ENCODE measurements at regions not wholly inside any gene's neighbourhood (a gene's known extent, or its start where the extent isn't known, plus 50 kb on each side); places are given as distances from the start of the nearest gene placed in this dataset.
"Not testable (repeated sequence)": the region's sequence is repeated elsewhere in the genome, so short reads cannot be mapped to it uniquely, and the experiment has no call there.

DNA sequence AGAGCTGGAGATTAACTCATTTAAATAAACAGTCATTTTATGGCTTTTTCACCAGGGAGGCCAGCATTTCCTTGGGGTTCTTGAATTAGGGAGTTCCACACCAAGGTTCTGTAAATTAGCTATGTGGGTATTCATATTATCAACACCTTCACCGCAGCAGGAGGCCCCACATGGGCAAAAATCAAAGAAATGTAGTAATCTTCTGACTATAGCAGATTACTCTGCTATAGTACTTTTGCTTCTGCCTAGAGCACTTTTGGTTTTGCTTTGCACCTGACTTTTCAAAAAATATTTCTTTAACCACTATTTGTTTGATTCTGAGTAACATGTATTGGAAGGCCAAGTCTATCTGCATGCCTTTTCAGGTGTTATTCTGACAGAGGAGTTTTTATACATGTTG is 108.6 kb upstream of the POMZP3 start:
- no CpG with 5 or more reads among the region's 1 CpG for WGBS (ENCODE audit: insufficient coverage)
- H3K9me3 ChIP-seq (ENCODE audit: control insufficient read depth, insufficient read depth, low read length); H3K4me1 Mint-ChIP-seq; DNase-seq; H3K4me3 Mint-ChIP-seq; H3K27ac ChIP-seq (ENCODE audit: low read length); H3K36me3 ChIP-seq (ENCODE audit: control insufficient read depth, insufficient read depth, low read length); H3K4me3 ChIP-seq (ENCODE audit: low read length); H3K4me1 ChIP-seq (ENCODE audit: control insufficient read depth, insufficient read depth, low read length); H3K27ac Mint-ChIP-seq; H3K27me3 ChIP-seq (ENCODE audit: control insufficient read depth, insufficient read depth, low read length); H3K27me3 Mint-ChIP-seq (ENCODE audit: low read depth in 2 of 2); intact Hi-C loops (cut with micrococcal nuclease); H3K36me3 Mint-ChIP-seq; H3K9me3 Mint-ChIP-seq: not testable (repeated sequence)
- peak in 1 of 3 donors; percentile 37 for ATAC-seq

DNA sequence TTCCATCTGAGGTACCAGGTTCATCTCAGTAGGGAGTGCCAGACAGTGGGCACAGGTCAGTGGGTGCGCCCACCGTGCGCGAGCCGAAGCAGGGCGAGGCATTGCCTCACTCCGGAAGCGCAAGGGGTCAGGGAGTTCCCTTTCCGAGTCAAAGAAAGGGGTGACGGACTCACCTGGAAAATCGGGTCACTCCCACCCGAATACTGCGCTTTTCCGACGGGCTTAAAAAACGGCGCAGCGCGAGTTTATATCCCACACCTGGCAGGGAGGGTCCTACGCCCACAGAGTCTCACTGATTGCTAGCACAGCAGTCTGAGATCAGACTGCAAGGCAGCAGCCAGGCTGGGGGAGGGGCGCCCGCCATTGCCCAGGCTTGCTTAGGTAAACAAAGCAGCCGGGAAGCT is 101.5 kb upstream of the POMZP3 start:
- WGBS (ENCODE audit: insufficient coverage) = 97% methylated on average over 20 of the region's 23 CpGs
- H3K27me3 Mint-ChIP-seq (ENCODE audit: low read depth in 2 of 2); intact Hi-C loops (cut with micrococcal nuclease); H3K4me3 Mint-ChIP-seq; H3K4me1 Mint-ChIP-seq; H3K36me3 ChIP-seq (ENCODE audit: control insufficient read depth, insufficient read depth, low read length); H3K36me3 Mint-ChIP-seq; H3K9me3 ChIP-seq (ENCODE audit: control insufficient read depth, insufficient read depth, low read length); H3K4me3 ChIP-seq (ENCODE audit: low read length); H3K27me3 ChIP-seq (ENCODE audit: control insufficient read depth, insufficient read depth, low read length); H3K27ac ChIP-seq (ENCODE audit: low read length); H3K9me3 Mint-ChIP-seq; DNase-seq; H3K27ac Mint-ChIP-seq; ATAC-seq; H3K4me1 ChIP-seq (ENCODE audit: control insufficient read depth, insufficient read depth, low read length): not testable (repeated sequence)

DNA sequence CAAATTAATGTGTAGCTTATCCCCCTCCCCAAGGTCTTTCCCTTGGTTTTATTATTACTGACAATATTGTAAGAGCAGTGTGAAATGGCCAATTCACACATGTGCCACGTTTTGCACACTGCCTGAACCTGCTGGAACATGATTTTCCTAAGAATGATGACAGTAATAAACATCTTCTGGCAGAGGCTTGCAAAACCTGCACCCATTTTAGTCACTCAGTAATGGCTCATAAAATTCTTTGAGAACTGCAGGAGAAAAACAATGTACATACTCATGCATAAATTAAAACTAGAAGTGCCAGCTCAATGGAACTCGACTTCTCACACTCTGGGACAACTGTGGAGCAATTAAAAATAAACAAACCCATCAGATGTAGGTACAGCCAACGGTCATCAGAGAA is 96.8 kb upstream of the POMZP3 start:
- H3K9me3 ChIP-seq (ENCODE audit: control insufficient read depth, insufficient read depth, low read length); H3K4me3 ChIP-seq (ENCODE audit: low read length); H3K36me3 Mint-ChIP-seq; intact Hi-C loops (cut with micrococcal nuclease); H3K36me3 ChIP-seq (ENCODE audit: control insufficient read depth, insufficient read depth, low read length); ATAC-seq; H3K9me3 Mint-ChIP-seq; H3K27ac ChIP-seq (ENCODE audit: low read length); DNase-seq; H3K27ac Mint-ChIP-seq; H3K27me3 Mint-ChIP-seq (ENCODE audit: low read depth in 2 of 2); H3K27me3 ChIP-seq (ENCODE audit: control insufficient read depth, insufficient read depth, low read length); H3K4me1 ChIP-seq (ENCODE audit: control insufficient read depth, insufficient read depth, low read length); H3K4me1 Mint-ChIP-seq; H3K4me3 Mint-ChIP-seq: not testable (repeated sequence)
- no CpG with 5 or more reads among the region's 3 CpGs for WGBS (ENCODE audit: insufficient coverage)

DNA sequence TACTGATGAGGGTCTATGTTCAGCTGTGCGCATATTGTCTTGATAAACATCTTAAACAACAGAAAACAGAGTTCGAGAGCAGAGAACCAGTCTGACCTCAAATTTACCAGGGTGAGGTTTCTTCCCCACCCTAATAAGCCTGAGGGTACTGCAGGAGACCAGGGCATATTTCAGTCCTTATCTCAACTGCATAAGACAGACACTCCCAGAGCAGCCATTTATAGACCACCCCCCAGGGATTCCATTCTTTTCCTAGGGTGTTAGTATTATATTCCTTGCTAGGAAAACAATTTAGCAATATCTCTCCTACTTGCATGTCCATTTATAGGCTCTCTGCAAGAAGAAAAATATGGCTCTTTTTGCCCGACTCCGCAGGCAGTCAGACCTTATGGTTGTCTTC is 89.5 kb upstream of the POMZP3 start:
- H3K27me3 Mint-ChIP-seq (ENCODE audit: low read depth in 2 of 2); ATAC-seq: not testable (repeated sequence)

DNA sequence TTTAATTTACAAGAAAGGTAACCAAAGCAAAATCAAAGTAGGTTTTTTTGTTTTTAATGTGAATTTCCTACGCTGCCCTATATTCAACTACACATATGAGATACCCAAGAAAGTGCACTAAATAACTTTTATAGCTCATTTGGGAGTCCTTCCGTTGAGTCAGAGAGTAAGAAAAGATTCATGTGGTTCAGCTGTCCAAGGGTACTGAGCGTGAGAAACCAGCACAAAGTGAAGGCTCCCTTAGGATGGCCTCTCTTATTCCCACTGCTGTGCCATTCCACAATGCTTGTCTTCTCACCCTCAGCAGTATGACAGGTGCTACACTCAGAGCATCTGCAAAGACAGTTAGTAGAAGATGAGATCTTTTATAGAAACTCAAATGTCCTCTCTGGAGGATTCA is 85.8 kb upstream of the POMZP3 start:
- DNase-seq; H3K27me3 ChIP-seq (ENCODE audit: control insufficient read depth, insufficient read depth, low read length); H3K27me3 Mint-ChIP-seq (ENCODE audit: low read depth in 2 of 2); H3K4me1 ChIP-seq (ENCODE audit: control insufficient read depth, insufficient read depth, low read length); H3K4me3 Mint-ChIP-seq; ATAC-seq; H3K36me3 ChIP-seq (ENCODE audit: control insufficient read depth, insufficient read depth, low read length); H3K4me1 Mint-ChIP-seq; H3K9me3 ChIP-seq (ENCODE audit: control insufficient read depth, insufficient read depth, low read length); H3K27ac ChIP-seq (ENCODE audit: low read length); H3K27ac Mint-ChIP-seq; H3K9me3 Mint-ChIP-seq; H3K36me3 Mint-ChIP-seq; intact Hi-C loops (cut with micrococcal nuclease); H3K4me3 ChIP-seq (ENCODE audit: low read length): not testable (repeated sequence)
- WGBS (ENCODE audit: insufficient coverage) = 100% methylated on average over 2 of the region's 3 CpGs

More for the DNA sequence above, 89.5 kb upstream of the POMZP3 start:
- DNase-seq; intact Hi-C loops (cut with micrococcal nuclease); H3K36me3 ChIP-seq (ENCODE audit: control insufficient read depth, insufficient read depth, low read length); H3K9me3 ChIP-seq (ENCODE audit: control insufficient read depth, insufficient read depth, low read length); H3K27ac ChIP-seq (ENCODE audit: low read length); H3K4me1 Mint-ChIP-seq; H3K4me3 ChIP-seq (ENCODE audit: low read length); H3K4me1 ChIP-seq (ENCODE audit: control insufficient read depth, insufficient read depth, low read length); H3K4me3 Mint-ChIP-seq; H3K27ac Mint-ChIP-seq; H3K27me3 ChIP-seq (ENCODE audit: control insufficient read depth, insufficient read depth, low read length); H3K9me3 Mint-ChIP-seq; H3K36me3 Mint-ChIP-seq: not testable (repeated sequence)
- 100% methylated on average over 2 of the region's 4 CpGs for WGBS (ENCODE audit: insufficient coverage)

DNA sequence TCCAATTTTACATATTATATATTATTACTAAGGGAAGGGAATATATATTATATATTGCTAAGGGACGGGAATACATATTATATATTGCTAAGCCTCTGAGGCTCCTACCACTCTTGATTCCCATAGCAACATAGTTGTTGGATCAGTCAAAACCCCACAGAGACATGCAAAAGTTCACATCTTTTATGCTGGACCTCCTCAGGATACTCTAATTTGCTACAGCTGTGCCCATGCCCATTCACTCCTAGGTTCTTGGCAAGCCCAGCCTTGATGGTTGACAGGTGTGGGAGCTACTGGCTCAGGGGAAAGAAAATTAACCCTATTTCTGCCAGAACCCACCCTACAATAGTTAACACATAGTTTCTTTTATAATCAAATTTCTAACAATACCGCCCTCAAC is 84.6 kb upstream of the POMZP3 start:
- H3K36me3 Mint-ChIP-seq = peaks cover 12% of the 10 kb centered on the region
- H3K4me3 ChIP-seq (ENCODE audit: low read length); H3K27me3 Mint-ChIP-seq (ENCODE audit: low read depth in 2 of 2); H3K27ac Mint-ChIP-seq; H3K36me3 ChIP-seq (ENCODE audit: control insufficient read depth, insufficient read depth, low read length); intact Hi-C loops (cut with micrococcal nuclease); H3K27me3 ChIP-seq (ENCODE audit: control insufficient read depth, insufficient read depth, low read length); H3K9me3 Mint-ChIP-seq; H3K27ac ChIP-seq (ENCODE audit: low read length); H3K4me1 ChIP-seq (ENCODE audit: control insufficient read depth, insufficient read depth, low read length); ATAC-seq; H3K9me3 ChIP-seq (ENCODE audit: control insufficient read depth, insufficient read depth, low read length); H3K4me3 Mint-ChIP-seq; H3K4me1 Mint-ChIP-seq; DNase-seq: not testable (repeated sequence)
- 100% methylated on average over 1 of the region's 2 CpGs for WGBS (ENCODE audit: insufficient coverage)

DNA sequence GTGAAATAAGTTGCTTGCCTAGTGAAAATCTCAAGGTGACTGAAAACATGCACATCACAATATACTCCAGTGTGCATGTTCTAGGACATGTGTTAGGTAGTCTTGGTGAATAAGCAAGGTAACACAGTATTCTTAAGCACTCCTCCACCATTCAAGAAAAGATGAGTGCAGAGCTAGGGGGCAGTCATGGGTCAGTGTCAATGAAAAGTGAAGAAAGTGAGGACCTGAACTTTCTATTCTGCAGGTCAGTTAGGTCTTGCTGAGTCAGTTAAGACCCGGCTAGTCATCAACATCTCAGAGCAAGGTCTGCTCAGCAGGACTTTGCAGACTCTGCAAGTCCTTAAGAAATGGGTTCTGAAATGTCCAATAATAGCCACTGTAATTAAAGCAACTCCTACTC is 82.6 kb upstream of the POMZP3 start:
- H3K4me1 ChIP-seq (ENCODE audit: control insufficient read depth, insufficient read depth, low read length); H3K4me3 ChIP-seq (ENCODE audit: low read length): not testable (repeated sequence)

DNA sequence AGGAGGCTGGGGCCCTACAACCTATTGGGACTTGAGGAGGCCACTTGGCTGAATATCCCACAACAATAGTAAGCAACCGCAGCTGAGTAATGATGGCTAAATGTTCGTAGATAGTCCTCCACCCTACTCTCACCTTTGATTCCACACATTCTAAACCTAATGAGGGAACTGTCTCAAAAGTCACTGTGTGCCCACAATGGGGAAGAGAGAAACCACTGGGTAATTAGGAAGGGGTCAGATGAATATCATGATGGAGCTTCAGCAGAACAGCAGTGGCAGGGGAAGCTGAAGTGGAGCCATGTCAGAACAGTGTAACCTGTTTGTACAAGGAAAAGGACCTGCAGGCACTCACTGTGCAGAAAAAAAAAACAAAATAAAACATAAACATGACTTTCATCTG is 81.4 kb upstream of the POMZP3 start:
- H3K27me3 ChIP-seq (ENCODE audit: control insufficient read depth, insufficient read depth, low read length); H3K27ac Mint-ChIP-seq; H3K36me3 ChIP-seq (ENCODE audit: control insufficient read depth, insufficient read depth, low read length); H3K27ac ChIP-seq (ENCODE audit: low read length); intact Hi-C loops (cut with micrococcal nuclease); DNase-seq; H3K4me3 ChIP-seq (ENCODE audit: low read length); H3K9me3 Mint-ChIP-seq; H3K4me1 ChIP-seq (ENCODE audit: control insufficient read depth, insufficient read depth, low read length); H3K36me3 Mint-ChIP-seq; H3K4me3 Mint-ChIP-seq; H3K27me3 Mint-ChIP-seq (ENCODE audit: low read depth in 2 of 2); H3K4me1 Mint-ChIP-seq; H3K9me3 ChIP-seq (ENCODE audit: control insufficient read depth, insufficient read depth, low read length); ATAC-seq: not testable (repeated sequence)
- WGBS (ENCODE audit: insufficient coverage) = 100% methylated on average over 2 of the region's 2 CpGs

More for the DNA sequence above, 82.6 kb upstream of the POMZP3 start:
- H3K27ac ChIP-seq (ENCODE audit: low read length); H3K27ac Mint-ChIP-seq; ATAC-seq; H3K9me3 ChIP-seq (ENCODE audit: control insufficient read depth, insufficient read depth, low read length); H3K4me3 Mint-ChIP-seq; H3K4me1 Mint-ChIP-seq; H3K27me3 ChIP-seq (ENCODE audit: control insufficient read depth, insufficient read depth, low read length); H3K36me3 ChIP-seq (ENCODE audit: control insufficient read depth, insufficient read depth, low read length); intact Hi-C loops (cut with micrococcal nuclease); H3K36me3 Mint-ChIP-seq; H3K9me3 Mint-ChIP-seq; H3K27me3 Mint-ChIP-seq (ENCODE audit: low read depth in 2 of 2); DNase-seq: not testable (repeated sequence)
- no CpG with 5 or more reads among the region's 1 CpG for WGBS (ENCODE audit: insufficient coverage)
